ENCODE measurements at regions not wholly inside any gene's neighbourhood (a gene's known extent, or its start where the extent isn't known, plus 50 kb on each side); places are given as distances from the start of the nearest gene placed in this dataset.

DNA sequence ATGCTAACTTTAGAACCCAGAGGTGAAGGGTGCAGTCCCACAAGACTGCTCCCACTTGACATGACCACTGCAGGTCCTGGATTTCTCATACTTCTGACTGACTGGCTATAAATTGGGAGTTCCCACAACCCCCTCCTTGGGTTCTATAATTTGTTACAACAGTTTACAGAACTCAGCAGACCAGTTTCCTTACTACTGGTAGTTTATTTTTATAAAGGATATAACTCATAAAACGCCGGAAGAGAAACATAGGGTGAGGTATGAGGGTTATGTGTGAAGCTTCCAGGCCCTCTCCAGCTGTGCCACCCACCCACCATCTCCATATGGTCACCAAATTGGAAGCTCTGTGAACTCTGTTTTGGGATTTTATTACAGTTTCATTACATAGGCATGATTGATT, 839.6 kb downstream of the TSN start:
- TF ChIP-seq CTCF (conservative IDR thresholded peaks at IDR 0.05) (no peak), EZH2 (IDR thresholded peaks at IDR 0.05; ENCODE audit: low read depth) (no peak)

Measured in PC-9 (cell line).